ENCODE measurements at regions not wholly inside any gene's neighbourhood (a gene's known extent, or its start where the extent isn't known, plus 50 kb on each side); places are given as distances from the start of the nearest gene placed in this dataset.

GRCh38 chr2:67462738-67463496, 65.8 kb downstream of the ETAA1 start:
- no peaks in the 10 kb centered on the region for H3K36me3 ChIP-seq
- no peaks in the 10 kb centered on the region for H3K27me3 ChIP-seq
- H3K9me3 ChIP-seq, result no peaks in the 10 kb centered on the region
- H3K4me3 ChIP-seq, result no peak overlapping the region
- no peak for DNase-seq

GRCh38 chr2:67463810-67464209, 66.7 kb downstream of the ETAA1 start:
- Histone ChIP-seq H3K4me3 (no peak overlapping the region), H3K27me3 (no peaks in the 10 kb centered on the region), H3K9me3 (no peaks in the 10 kb centered on the region), H3K36me3 (no peaks in the 10 kb centered on the region)
- DNase-seq, result no peak

- Histone ChIP-seq H3K27me3 (no peaks in the 10 kb centered on the region), H3K9me3 (no peaks in the 10 kb centered on the region), H3K36me3 (no peaks in the 10 kb centered on the region), H3K4me3 (no peak overlapping the region)
- no peak for DNase-seq
These were observed 68.5 kb downstream of the ETAA1 start for GRCh38 chr2:67465623-67466022.

GRCh38 chr2:67466734-67467133, 69.6 kb downstream of the ETAA1 start:
- Histone ChIP-seq H3K36me3 (no peaks in the 10 kb centered on the region), H3K9me3 (no peaks in the 10 kb centered on the region), H3K27me3 (no peaks in the 10 kb centered on the region), H3K4me3 (no peak overlapping the region)
- DNase-seq, result no peak

GRCh38 chr2:67471681-67472080, 74.5 kb downstream of the ETAA1 start:
- no peak overlapping the region for H3K4me3 ChIP-seq
- no peaks in the 10 kb centered on the region for H3K27me3 ChIP-seq
- no peaks in the 10 kb centered on the region for H3K9me3 ChIP-seq
- no peaks in the 10 kb centered on the region for H3K36me3 ChIP-seq
- no peak for DNase-seq

- Histone ChIP-seq H3K27me3 (no peaks in the 10 kb centered on the region), H3K4me3 (no peak overlapping the region), H3K9me3 (no peaks in the 10 kb centered on the region), H3K36me3 (no peaks in the 10 kb centered on the region)
- no peak for DNase-seq
These were observed 80.0 kb downstream of the ETAA1 start for GRCh38 chr2:67476809-67477790.

- no peak for DNase-seq
- H3K9me3 ChIP-seq, result no peaks in the 10 kb centered on the region
These were observed 82.1 kb downstream of the ETAA1 start for GRCh38 chr2:67479261-67479660.

GRCh38 chr2:67485431-67485830, 88.3 kb downstream of the ETAA1 start:
- no peak for DNase-seq
- no peak overlapping the region for H3K4me3 ChIP-seq
- no peaks in the 10 kb centered on the region for H3K9me3 ChIP-seq
- H3K27me3 ChIP-seq, result no peaks in the 10 kb centered on the region
- H3K36me3 ChIP-seq, result no peaks in the 10 kb centered on the region

More at GRCh38 chr2:67479261-67479660, 82.1 kb downstream of the ETAA1 start:
- H3K27me3 ChIP-seq, result no peaks in the 10 kb centered on the region
- H3K36me3 ChIP-seq, result no peaks in the 10 kb centered on the region
- H3K4me3 ChIP-seq, result no peak overlapping the region

GRCh38 chr2:67486041-67486796, 89.1 kb downstream of the ETAA1 start:
- Histone ChIP-seq H3K9me3 (no peaks in the 10 kb centered on the region), H3K4me3 (no peak overlapping the region), H3K36me3 (no peaks in the 10 kb centered on the region), H3K27me3 (no peaks in the 10 kb centered on the region)
- peak; percentile 41 for DNase-seq

- Histone ChIP-seq H3K9me3 (no peaks in the 10 kb centered on the region), H3K27me3 (no peaks in the 10 kb centered on the region), H3K36me3 (no peaks in the 10 kb centered on the region), H3K4me3 (no peak overlapping the region)
- no peak for DNase-seq
These were observed 90.9 kb downstream of the ETAA1 start for GRCh38 chr2:67487993-67488392.

GRCh38 chr2:67489396-67489795, 92.3 kb downstream of the ETAA1 start:
- Histone ChIP-seq H3K36me3 (no peaks in the 10 kb centered on the region), H3K27me3 (no peaks in the 10 kb centered on the region), H3K4me3 (no peak overlapping the region), H3K9me3 (no peaks in the 10 kb centered on the region)
- no peak for DNase-seq

- no peak for DNase-seq
- H3K36me3 ChIP-seq, result no peaks in the 10 kb centered on the region
- no peak overlapping the region for H3K4me3 ChIP-seq
- no peaks in the 10 kb centered on the region for H3K9me3 ChIP-seq
- no peaks in the 10 kb centered on the region for H3K27me3 ChIP-seq
These were observed 101.8 kb downstream of the ETAA1 start for GRCh38 chr2:67498931-67499330.

- no peak for DNase-seq
- Histone ChIP-seq H3K27me3 (no peaks in the 10 kb centered on the region), H3K9me3 (0 out of 2 replicates have a peak, but pooled peaks cover 3% of the 10 kb centered on the region), H3K4me3 (no peak overlapping the region), H3K36me3 (no peaks in the 10 kb centered on the region)
These were observed 102.9 kb downstream of the ETAA1 start for GRCh38 chr2:67499989-67500388.

GRCh38 chr2:67500541-67500940, 103.4 kb downstream of the ETAA1 start:
- H3K4me3 ChIP-seq, result no peak overlapping the region
- 0 out of 2 replicates have a peak, but pooled peaks cover 3% of the 10 kb centered on the region for H3K9me3 ChIP-seq
- no peaks in the 10 kb centered on the region for H3K27me3 ChIP-seq
- no peaks in the 10 kb centered on the region for H3K36me3 ChIP-seq
- DNase-seq, result no peak

- H3K9me3 ChIP-seq, result peaks cover 3% of the 10 kb centered on the region; the same call in 1 of the 2 replicates
- DNase-seq, result no peak
- no peaks in the 10 kb centered on the region for H3K36me3 ChIP-seq
- H3K4me3 ChIP-seq, result no peak overlapping the region
- H3K27me3 ChIP-seq, result no peaks in the 10 kb centered on the region
These were observed 105.4 kb downstream of the ETAA1 start for GRCh38 chr2:67502346-67503065.

GRCh38 chr2:67503066-67503795, 106.1 kb downstream of the ETAA1 start:
- Histone ChIP-seq H3K36me3 (no peaks in the 10 kb centered on the region), H3K9me3 (peaks cover 3% of the 10 kb centered on the region; the same call in 1 of the 2 replicates), H3K4me3 (no peak overlapping the region), H3K27me3 (no peaks in the 10 kb centered on the region)
- peak; percentile 56 for DNase-seq
